Neuronal stem cell (in vitro differentiated cells): ENCODE measurements at regions not wholly inside any gene's neighbourhood (a gene's known extent, or its start where the extent isn't known, plus 50 kb on each side); places are given as distances from the start of the nearest gene placed in this dataset.
"Not testable (repeated sequence)": the region's sequence is repeated elsewhere in the genome, so short reads cannot be mapped to it uniquely, and the experiment has no call there.

Experiments used
- DNase-seq: peaks from one replicate; pipeline ENCODE4 v3.0.0-alpha.2; 2013; ENCODE audit warnings: low spot score
- H2AFZ ChIP-seq: one replicate; pipeline ENCODE4 v1.6.1; 2013; ENCODE audit warnings: mild to moderate bottlenecking, low read length, inconsistent platforms
- H2AK5ac ChIP-seq: 2 replicates; pipeline ENCODE4 v1.6.1; 2013; ENCODE audit warnings: low read depth, mild to moderate bottlenecking, inconsistent platforms, low read length, moderate library complexity, mixed read lengths
- H2BK120ac ChIP-seq: 2 replicates; pipeline ENCODE4 v1.6.1; 2013; ENCODE audit warnings: low read depth, mild to moderate bottlenecking, inconsistent platforms, low read length, moderate library complexity, mixed read lengths
- H2BK12ac ChIP-seq: one replicate; pipeline ENCODE4 v1.6.1; 2013; ENCODE audit warnings: low read length, inconsistent platforms
- H2BK15ac ChIP-seq: 2 replicates; pipeline ENCODE4 v1.6.1; 2013; ENCODE audit warnings: mild to moderate bottlenecking, low read length, inconsistent platforms, mixed read lengths
- H2BK5ac ChIP-seq: one replicate; pipeline ENCODE4 v1.6.1; 2013; ENCODE audit warnings: inconsistent platforms, mild to moderate bottlenecking, low read length, moderate library complexity
- H3K14ac ChIP-seq: one replicate; pipeline ENCODE4 v1.6.1; 2013; ENCODE audit warnings: low read length, inconsistent platforms
- H3K18ac ChIP-seq: 2 replicates; pipeline ENCODE4 v1.6.1; 2013; ENCODE audit warnings: low read length, inconsistent platforms
- H3K23ac ChIP-seq: 2 replicates; pipeline ENCODE4 v1.6.1; 2013; ENCODE audit warnings: low read depth, mild to moderate bottlenecking, mixed read lengths, low read length, inconsistent platforms; ENCODE audit not compliant: poor library complexity
- H3K27ac ChIP-seq: replicated peaks from 3 replicates; pipeline ENCODE4 v1.5.1; 2013; ENCODE audit warnings: low read length, inconsistent platforms
- H3K27me3 ChIP-seq, 3 experiments: 2 replicates each; pipeline ENCODE4 v1.6.1; 2013; ENCODE audit warnings: low read length in 3 of 3, mild to moderate bottlenecking in 2 of 3, inconsistent platforms in 1 of 3, low read depth in 1 of 3, mixed read lengths in 1 of 3, moderate library complexity in 1 of 3; ENCODE audit not compliant: control insufficient read depth in 3 of 3, insufficient read depth in 3 of 3
- H3K36me3 ChIP-seq, 2 donors: replicated peaks in 1 of 2; 2 replicates each; pipeline ENCODE4 v1.6.1; 2013; ENCODE audit warnings: low read length in 2 of 2; ENCODE audit not compliant: control insufficient read depth in 2 of 2, insufficient read depth in 2 of 2
- H3K4ac ChIP-seq: 2 replicates; pipeline ENCODE4 v1.6.1; 2013; ENCODE audit warnings: inconsistent platforms, mild to moderate bottlenecking, low read length, moderate library complexity
- H3K4me1 ChIP-seq, 2 donors: 1 replicate in 1 of 2; 2 replicates in 1 of 2; pipeline ENCODE4 v1.6.1; 2013; ENCODE audit warnings: low read length in 2 of 2, low read depth in 1 of 2; ENCODE audit not compliant: control insufficient read depth in 2 of 2, insufficient read depth in 1 of 2
- H3K4me2 ChIP-seq: one replicate; pipeline ENCODE4 v1.6.1; 2013; ENCODE audit warnings: mild to moderate bottlenecking, low read length, inconsistent platforms; ENCODE audit not compliant: insufficient read depth, poor library complexity, severe bottlenecking
- H3K4me3 ChIP-seq, 2 donors: 2 replicates each; pipeline ENCODE4 v1.5.1; 2013; ENCODE audit warnings: low read length in 2 of 2, mild to moderate bottlenecking in 2 of 2, inconsistent platforms in 1 of 2, moderate library complexity in 1 of 2
- H3K79me1 ChIP-seq: one replicate; pipeline ENCODE4 v1.6.1; 2013; ENCODE audit warnings: low read depth, mild to moderate bottlenecking, inconsistent platforms, low read length, moderate library complexity
- H3K9ac ChIP-seq: one replicate; pipeline ENCODE4 v1.6.1; 2013; ENCODE audit warnings: mild to moderate bottlenecking, low read depth, low read length, inconsistent platforms; ENCODE audit not compliant: poor library complexity
- H3K9me3 ChIP-seq, 2 donors: replicated peaks in 1 of 2; 2 replicates each; pipeline versions ENCODE3 to v1.6.1; 2013; ENCODE audit warnings: low read length in 2 of 2, mild to moderate bottlenecking in 2 of 2, inconsistent platforms in 1 of 2, low read depth in 1 of 2, mixed read lengths in 1 of 2, moderate library complexity in 1 of 2; ENCODE audit not compliant: control insufficient read depth in 2 of 2, insufficient read depth in 1 of 2
- H4K8ac ChIP-seq: one replicate; pipeline ENCODE4 v1.6.1; 2013; ENCODE audit warnings: low read depth, mild to moderate bottlenecking, inconsistent platforms, low read length, moderate library complexity
- H4K91ac ChIP-seq: one replicate; pipeline ENCODE4 v1.6.1; 2013; ENCODE audit warnings: low read length, low read depth, mild to moderate bottlenecking, inconsistent platforms; ENCODE audit not compliant: poor library complexity
- WGBS, 2 donors: extraction: QIAGEN DNeasy Blood & Tissue Kit; methylation state at CpG; one replicate each; pipeline ENCODE4 v1.1.7; 2013; ENCODE audit warnings: missing lambda C conversion rate in 2 of 2, mixed read lengths in 1 of 2; ENCODE audit not compliant: insufficient read length in 2 of 2, insufficient replicate concordance in 1 of 2; ENCODE audit errors: extremely low coverage in 2 of 2; 5-methylcytosine and 5-hydroxymethylcytosine counted together

GRCh38 chr4:3376266-3376665, 65.5 kb upstream of the HGFAC start:
- DNase-seq: no peak
- Histone ChIP-seq H2BK120ac (no peak overlapping the region), H2BK5ac (no peak overlapping the region), H3K23ac (no peak overlapping the region), H3K4me3 (no peak overlapping the region), H4K91ac (no peak overlapping the region), H2AFZ (no peak overlapping the region), H3K27me3 (peaks cover 0 to 3% (median 0%) of the 10 kb centered on the region in 3 experiments), H2BK12ac (no peak overlapping the region), H3K79me1 (peaks cover 8% of the 10 kb centered on the region), H3K14ac (no peak overlapping the region), H3K27ac (no peak overlapping the region), H3K9me3 (peaks cover 15 to 54% of the 10 kb centered on the region in 2 donors), H3K9ac (peak overlapping the region; percentile 34), H2AK5ac (no peak overlapping the region), H3K18ac (no peak overlapping the region), H3K4ac (no peak overlapping the region), H3K36me3 (peaks cover 10 to 63% of the 10 kb centered on the region in 2 donors), H3K4me1 (peaks cover 15 to 20% of the 10 kb centered on the region in 2 donors), H3K4me2 (no peak overlapping the region), H4K8ac (no peak overlapping the region), H2BK15ac (no peak overlapping the region)
- no CpG with 5 or more reads among the region's 10 CpGs for WGBS, 2 donors

- no peak overlapping the region for H4K8ac ChIP-seq
- DNase-seq: no peak
- no peak overlapping the region for H2AFZ ChIP-seq
- no peaks in the 10 kb centered on the region for H3K27me3 ChIP-seq
- H3K79me1 ChIP-seq: peaks cover 4% of the 10 kb centered on the region
- no peak overlapping the region for H3K4me3 ChIP-seq
- no peak overlapping the region for H2BK12ac ChIP-seq
- H3K14ac ChIP-seq: no peak overlapping the region
- no peak overlapping the region for H3K4me2 ChIP-seq
- no peak overlapping the region for H3K27ac ChIP-seq
- no peak overlapping the region for H2BK15ac ChIP-seq
- no peak overlapping the region for H2BK5ac ChIP-seq
- H2BK120ac ChIP-seq: no peak overlapping the region
- H3K18ac ChIP-seq: no peak overlapping the region
- H2AK5ac ChIP-seq: no peak overlapping the region
- no peak overlapping the region for H3K23ac ChIP-seq
- WGBS, 2 donors: no CpG with 5 or more reads among the region's 6 CpGs
- no peak overlapping the region for H4K91ac ChIP-seq
- peaks cover 3 to 8% of the 10 kb centered on the region in 2 donors for H3K4me1 ChIP-seq
- no peak overlapping the region for H3K4ac ChIP-seq
- H3K36me3 ChIP-seq: peaks cover 10 to 63% of the 10 kb centered on the region in 2 donors
- H3K9ac ChIP-seq: no peak overlapping the region
- H3K9me3 ChIP-seq: peaks cover 15 to 54% of the 10 kb centered on the region in 2 donors
Observed at GRCh38 chr4:3377557-3377956, 64.2 kb upstream of the HGFAC start.

GRCh38 chr4:3380336-3380735, 61.4 kb upstream of the HGFAC start:
- not testable (repeated sequence) for H3K4ac ChIP-seq, H2AK5ac ChIP-seq, H3K18ac ChIP-seq, H3K23ac ChIP-seq, H2BK15ac ChIP-seq, H3K79me1 ChIP-seq, H3K9ac ChIP-seq, H4K91ac ChIP-seq, H3K27ac ChIP-seq, DNase-seq, H2BK5ac ChIP-seq, H3K14ac ChIP-seq, H2AFZ ChIP-seq, H2BK120ac ChIP-seq, H3K27me3 ChIP-seq, H4K8ac ChIP-seq, H3K4me2 ChIP-seq, H3K4me3 ChIP-seq, H3K4me1 ChIP-seq, H2BK12ac ChIP-seq
- Histone ChIP-seq H3K9me3 (peaks cover 12 to 49% of the 10 kb centered on the region in 2 donors), H3K36me3 (peaks cover 10 to 41% of the 10 kb centered on the region in 2 donors)
- WGBS, 2 donors: no CpG with 5 or more reads among the region's 3 CpGs

- not testable (repeated sequence) for H3K23ac ChIP-seq, H3K4me2 ChIP-seq, H3K18ac ChIP-seq, DNase-seq, H2AK5ac ChIP-seq, H3K27me3 ChIP-seq, H3K79me1 ChIP-seq, H2BK120ac ChIP-seq, H4K91ac ChIP-seq, H2AFZ ChIP-seq, H2BK12ac ChIP-seq, H4K8ac ChIP-seq, H2BK15ac ChIP-seq, H3K14ac ChIP-seq, H3K9ac ChIP-seq, H3K4ac ChIP-seq, H3K4me1 ChIP-seq, H2BK5ac ChIP-seq, H3K27ac ChIP-seq, H3K4me3 ChIP-seq
- no CpG with 5 or more reads among the region's 5 CpGs for WGBS, 2 donors
- Histone ChIP-seq H3K9me3 (peaks cover 12 to 47% of the 10 kb centered on the region in 2 donors), H3K36me3 (peaks cover 9 to 34% of the 10 kb centered on the region in 2 donors)
Observed at GRCh38 chr4:3381208-3381607, 60.6 kb upstream of the HGFAC start.
